ENCODE measurements at regions not wholly inside any gene's neighbourhood (a gene's known extent, or its start where the extent isn't known, plus 50 kb on each side); places are given as distances from the start of the nearest gene placed in this dataset.

DNA sequence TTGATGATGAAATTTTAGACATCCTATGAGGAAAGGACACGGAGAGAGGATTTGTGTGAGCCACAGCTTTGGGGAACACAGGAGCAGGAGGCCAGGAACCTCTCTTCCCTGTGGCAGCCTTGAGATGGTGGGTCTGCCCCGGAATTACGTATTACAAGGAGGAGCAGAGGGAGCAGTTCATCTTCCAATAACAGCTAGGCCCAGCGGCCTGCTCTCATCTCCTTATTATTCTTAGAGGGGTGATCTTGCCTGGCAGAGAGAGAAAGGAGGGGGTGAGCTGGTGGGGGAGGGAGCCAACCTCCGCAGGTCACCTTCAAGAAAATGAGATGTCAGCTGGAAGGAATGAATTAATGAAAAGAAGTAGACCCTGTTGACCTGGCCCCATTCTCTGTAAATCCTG, 305.8 kb downstream of the LRFN2 start:
- TF ChIP-seq, protein P1, sequence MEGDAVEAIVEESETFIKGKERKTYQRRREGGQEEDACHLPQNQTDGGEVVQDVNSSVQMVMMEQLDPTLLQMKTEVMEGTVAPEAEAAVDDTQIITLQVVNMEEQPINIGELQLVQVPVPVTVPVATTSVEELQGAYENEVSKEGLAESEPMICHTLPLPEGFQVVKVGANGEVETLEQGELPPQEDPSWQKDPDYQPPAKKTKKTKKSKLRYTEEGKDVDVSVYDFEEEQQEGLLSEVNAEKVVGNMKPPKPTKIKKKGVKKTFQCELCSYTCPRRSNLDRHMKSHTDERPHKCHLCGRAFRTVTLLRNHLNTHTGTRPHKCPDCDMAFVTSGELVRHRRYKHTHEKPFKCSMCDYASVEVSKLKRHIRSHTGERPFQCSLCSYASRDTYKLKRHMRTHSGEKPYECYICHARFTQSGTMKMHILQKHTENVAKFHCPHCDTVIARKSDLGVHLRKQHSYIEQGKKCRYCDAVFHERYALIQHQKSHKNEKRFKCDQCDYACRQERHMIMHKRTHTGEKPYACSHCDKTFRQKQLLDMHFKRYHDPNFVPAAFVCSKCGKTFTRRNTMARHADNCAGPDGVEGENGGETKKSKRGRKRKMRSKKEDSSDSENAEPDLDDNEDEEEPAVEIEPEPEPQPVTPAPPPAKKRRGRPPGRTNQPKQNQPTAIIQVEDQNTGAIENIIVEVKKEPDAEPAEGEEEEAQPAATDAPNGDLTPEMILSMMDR (IDR thresholded peaks at IDR 0.05) = no peak
- no peak for TF ChIP-seq POLR2A (IDR thresholded peaks at IDR 0.05)
